Activated naive CD8-positive, alpha-beta T cell treated with anti-CD3 and anti-CD28 coated beads for 36 hours (primary cell): ENCODE measurements at regions not wholly inside any gene's neighbourhood (a gene's known extent, or its start where the extent isn't known, plus 50 kb on each side); places are given as distances from the start of the nearest gene placed in this dataset.
"Not testable (repeated sequence)": the region's sequence is repeated elsewhere in the genome, so short reads cannot be mapped to it uniquely, and the experiment has no call there.

Experiments used
- DNase-seq: peaks from one replicate; pipeline ENCODE4 v3.0.0; 2021
- H3K27ac Mint-ChIP-seq: one replicate; pipeline ENCODE4 v1.8.0; 2022; ENCODE audit warnings: mild to moderate bottlenecking, moderate library complexity, mixed read lengths
- H3K27me3 Mint-ChIP-seq: one replicate; pipeline ENCODE4 v1.8.0; 2022; ENCODE audit warnings: mild to moderate bottlenecking, mixed read lengths
- H3K36me3 Mint-ChIP-seq: one replicate; pipeline ENCODE4 v1.8.0; 2021; ENCODE audit warnings: mild to moderate bottlenecking, mixed read lengths
- H3K4me1 Mint-ChIP-seq: one replicate; pipeline ENCODE4 v1.8.0; 2021; ENCODE audit warnings: mixed read lengths
- H3K4me3 Mint-ChIP-seq: one replicate; pipeline ENCODE4 v1.8.0; 2022; ENCODE audit warnings: mild to moderate bottlenecking, moderate library complexity, mixed read lengths
- H3K9me3 Mint-ChIP-seq: one replicate; pipeline ENCODE4 v1.8.0; 2022; ENCODE audit warnings: mixed read lengths

DNA sequence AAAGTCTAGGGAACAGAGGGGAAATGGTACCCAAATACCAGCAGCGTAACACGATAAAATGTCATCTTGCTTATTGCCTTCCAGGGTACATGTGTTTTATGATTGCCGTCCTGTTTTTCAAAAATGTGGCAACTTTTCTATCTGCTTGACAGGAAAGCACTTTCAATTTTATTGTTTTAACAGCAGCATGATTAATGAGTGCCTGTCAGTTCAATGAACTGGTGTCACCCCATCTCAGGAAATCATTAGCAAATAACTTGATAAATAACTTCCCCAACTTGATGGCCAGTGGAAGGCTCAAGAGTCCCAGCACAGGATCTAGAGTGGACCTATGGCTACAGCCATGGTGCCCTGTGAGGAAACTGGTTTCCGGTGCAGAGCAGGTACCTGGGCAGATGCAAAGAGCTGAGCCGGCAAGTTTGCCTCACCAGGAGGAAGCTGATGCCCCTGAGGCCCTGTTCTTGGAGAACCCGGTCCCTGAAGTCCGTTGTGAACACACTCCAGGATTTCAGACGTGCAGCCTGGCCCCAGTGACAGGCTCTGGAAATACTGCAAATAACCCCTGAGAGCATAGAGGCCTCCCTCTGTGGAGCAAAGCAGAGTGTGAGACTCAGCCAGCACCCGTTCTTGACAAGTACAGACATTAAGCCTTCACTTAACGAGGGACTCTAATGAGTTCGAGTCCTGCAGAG, 173.5 kb upstream of the SFSWAP start:
- Mint-ChIP-seq H3K27ac (no peak overlapping the region), H3K4me1 (peaks cover 4% of the 10 kb centered on the region), H3K27me3 (no peaks in the 10 kb centered on the region), H3K36me3 (no peaks in the 10 kb centered on the region), H3K9me3 (peaks cover 1% of the 10 kb centered on the region), H3K4me3 (no peak overlapping the region)
- no peak for DNase-seq

DNA sequence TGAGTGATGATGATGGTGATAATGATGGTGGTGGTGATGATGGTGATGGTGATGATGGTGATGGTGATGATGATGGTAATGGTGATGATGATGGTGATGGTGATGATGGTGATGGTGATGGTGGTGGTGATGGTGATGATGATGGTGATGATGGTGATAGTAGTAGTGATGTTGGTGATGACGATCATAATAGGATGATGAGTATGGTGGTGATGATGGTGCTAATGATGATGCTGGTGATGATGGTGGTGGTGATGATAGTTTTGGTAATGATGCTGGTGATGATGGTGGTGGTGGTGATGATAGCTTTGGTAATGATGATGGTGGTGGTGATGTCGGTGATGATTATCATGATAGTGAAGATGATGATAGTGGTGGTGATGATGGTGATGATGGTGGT, 171.5 kb upstream of the SFSWAP start:
- H3K9me3 Mint-ChIP-seq, result peaks cover 1% of the 10 kb centered on the region
- no peaks in the 10 kb centered on the region for H3K36me3 Mint-ChIP-seq
- peaks cover 4% of the 10 kb centered on the region for H3K4me1 Mint-ChIP-seq
- H3K4me3 Mint-ChIP-seq, result no peak overlapping the region
- no peak for DNase-seq
- no peaks in the 10 kb centered on the region for H3K27me3 Mint-ChIP-seq
- H3K27ac Mint-ChIP-seq, result no peak overlapping the region

DNA sequence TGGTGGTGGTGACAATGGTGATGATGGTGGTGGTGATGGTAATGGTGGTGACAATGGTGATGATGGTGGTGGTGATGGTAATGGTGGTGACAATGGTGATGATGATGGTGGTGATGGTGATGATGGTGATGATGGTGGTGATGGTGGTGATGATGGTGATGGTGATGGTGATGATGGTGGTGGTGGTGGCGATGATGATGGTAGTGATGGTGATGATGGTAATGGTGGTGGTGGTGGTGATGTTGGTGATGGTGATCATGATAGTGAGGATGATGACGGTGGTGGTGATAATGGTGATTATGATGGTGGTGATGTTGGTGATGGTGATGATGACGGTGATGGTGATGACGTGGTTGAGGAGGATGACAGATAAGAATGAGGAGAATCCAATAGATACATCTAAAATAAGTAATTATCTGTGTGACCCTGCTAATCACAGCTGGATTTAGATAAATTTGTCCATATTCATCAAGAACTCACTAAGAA, 170.7 kb upstream of the SFSWAP start:
- Mint-ChIP-seq H3K27ac (no peak overlapping the region), H3K9me3 (peaks cover 1% of the 10 kb centered on the region), H3K27me3 (no peaks in the 10 kb centered on the region), H3K36me3 (no peaks in the 10 kb centered on the region), H3K4me3 (no peak overlapping the region), H3K4me1 (peaks cover 4% of the 10 kb centered on the region)
- DNase-seq, result no peak

DNA sequence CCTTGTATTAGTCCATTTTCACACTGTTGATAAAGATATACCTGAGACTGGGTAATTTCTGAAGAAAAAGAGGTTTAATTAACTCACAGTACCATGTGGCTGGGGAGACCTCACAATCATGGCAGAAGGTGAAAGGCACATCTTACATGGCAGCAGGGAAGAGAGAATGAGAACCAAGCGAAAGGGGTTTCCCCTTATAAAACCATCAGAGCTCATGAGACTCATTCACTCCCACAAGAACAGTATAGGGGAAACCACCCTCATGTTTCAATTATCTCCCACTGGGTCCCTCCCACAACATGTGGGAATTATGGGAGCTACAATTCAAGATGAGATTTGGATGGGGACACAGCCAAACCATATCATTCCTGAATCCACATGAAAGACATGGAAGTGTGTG, 169.4 kb upstream of the SFSWAP start:
- H3K9me3 Mint-ChIP-seq, H3K36me3 Mint-ChIP-seq, H3K27ac Mint-ChIP-seq, DNase-seq, H3K27me3 Mint-ChIP-seq, H3K4me1 Mint-ChIP-seq, H3K4me3 Mint-ChIP-seq: not testable (repeated sequence)

DNA sequence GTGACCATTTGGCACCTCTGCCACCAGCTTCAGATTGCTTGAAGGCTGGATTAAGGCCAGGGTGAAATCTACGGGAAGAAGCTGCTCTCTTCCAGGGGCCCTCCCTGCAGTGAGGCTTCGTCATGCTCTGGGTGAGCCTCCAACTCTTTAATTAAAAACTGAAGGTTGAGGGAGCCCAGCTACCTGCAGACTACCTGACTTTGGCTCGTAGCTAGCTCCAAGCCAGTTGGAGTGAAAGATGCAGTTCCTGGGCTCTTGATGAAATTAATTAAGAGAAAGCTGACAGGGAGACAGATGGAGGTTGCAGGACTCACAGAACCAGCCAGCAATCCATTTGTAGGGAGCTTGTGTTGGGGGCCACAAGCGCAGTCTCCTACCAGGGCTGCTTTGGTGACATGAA, 168.5 kb upstream of the SFSWAP start:
- DNase-seq, result no peak
- Mint-ChIP-seq H3K36me3 (no peaks in the 10 kb centered on the region), H3K9me3 (peaks cover 1% of the 10 kb centered on the region), H3K4me1 (peaks cover 1% of the 10 kb centered on the region), H3K27me3 (peaks cover 6% of the 10 kb centered on the region), H3K27ac (no peak overlapping the region), H3K4me3 (no peak overlapping the region)

DNA sequence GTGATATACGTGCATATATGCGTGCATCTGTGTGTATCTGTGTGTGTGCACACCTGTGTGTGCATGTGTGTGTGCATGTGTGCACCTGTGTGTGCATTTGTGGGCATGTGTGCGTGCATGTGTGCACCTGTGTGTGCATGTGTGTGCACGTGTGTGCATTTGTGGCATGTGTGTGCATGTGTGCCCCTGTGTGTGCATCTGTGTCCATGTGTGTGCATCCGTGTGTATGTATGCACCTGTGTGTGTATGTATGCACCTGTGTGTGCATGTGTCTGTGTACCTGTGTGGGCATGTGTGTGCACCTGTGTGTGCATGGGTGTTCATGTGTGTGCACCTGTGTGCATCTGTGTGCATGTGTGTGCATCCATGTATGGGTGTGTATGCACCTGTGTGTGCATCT, 167.8 kb upstream of the SFSWAP start:
- Mint-ChIP-seq H3K9me3 (peaks cover 1% of the 10 kb centered on the region), H3K4me3 (no peak overlapping the region)

DNA sequence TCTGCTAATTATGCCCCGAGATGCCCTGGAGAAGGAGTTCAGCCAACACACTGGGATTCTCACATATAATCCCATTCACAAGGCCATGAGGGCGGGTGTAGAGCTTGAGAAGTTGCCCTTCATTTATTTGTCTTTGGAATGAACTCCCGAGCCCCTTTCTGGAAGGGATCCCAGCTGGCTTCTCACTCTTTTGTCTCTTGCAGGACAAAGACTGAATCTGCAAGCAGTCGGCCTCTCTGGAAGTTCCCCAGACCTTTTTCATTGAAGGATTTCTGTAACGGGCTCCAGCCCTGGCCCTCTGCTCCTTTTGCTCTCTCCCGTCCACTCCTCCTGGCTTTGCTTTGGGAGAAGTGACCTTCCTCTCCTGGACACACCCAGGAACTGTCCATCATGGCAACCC, 163.3 kb upstream of the SFSWAP start:
- H3K27me3 Mint-ChIP-seq, result peaks cover 10% of the 10 kb centered on the region
- H3K4me3 Mint-ChIP-seq, result no peak overlapping the region
- H3K27ac Mint-ChIP-seq, result no peak overlapping the region
- no peaks in the 10 kb centered on the region for H3K4me1 Mint-ChIP-seq
- DNase-seq, result no peak
- no peaks in the 10 kb centered on the region for H3K36me3 Mint-ChIP-seq
- H3K9me3 Mint-ChIP-seq, result no peaks in the 10 kb centered on the region

More for the DNA sequence above, 167.8 kb upstream of the SFSWAP start:
- H3K27me3 Mint-ChIP-seq, result peaks cover 7% of the 10 kb centered on the region
- no peak overlapping the region for H3K27ac Mint-ChIP-seq
- H3K4me1 Mint-ChIP-seq, result peaks cover 1% of the 10 kb centered on the region
- DNase-seq, result no peak
- no peaks in the 10 kb centered on the region for H3K36me3 Mint-ChIP-seq

DNA sequence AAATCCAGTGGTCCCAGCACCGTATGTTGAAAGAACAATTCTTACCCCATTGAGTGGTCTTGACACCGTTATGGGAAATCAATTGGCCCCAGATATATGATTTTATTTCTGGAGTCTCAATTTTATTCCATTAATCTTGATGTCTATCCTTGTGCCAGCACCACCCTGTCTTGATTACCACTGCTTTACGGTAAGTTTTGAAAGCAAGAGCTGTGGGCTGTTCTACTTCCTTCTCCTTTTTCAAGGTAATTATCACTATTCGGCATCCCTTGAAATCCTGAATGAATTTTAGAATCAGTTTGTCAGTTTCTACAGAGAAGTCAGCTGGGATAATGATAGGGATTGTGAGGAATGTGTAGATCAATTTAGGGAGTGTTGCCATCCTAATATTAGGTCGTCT, 160.8 kb upstream of the SFSWAP start:
- no peak for DNase-seq
- H3K36me3 Mint-ChIP-seq, result no peaks in the 10 kb centered on the region
- H3K4me1 Mint-ChIP-seq, result no peaks in the 10 kb centered on the region
- peaks cover 10% of the 10 kb centered on the region for H3K27me3 Mint-ChIP-seq
- H3K4me3 Mint-ChIP-seq, result no peak overlapping the region
- H3K27ac Mint-ChIP-seq, result no peak overlapping the region
- no peaks in the 10 kb centered on the region for H3K9me3 Mint-ChIP-seq

DNA sequence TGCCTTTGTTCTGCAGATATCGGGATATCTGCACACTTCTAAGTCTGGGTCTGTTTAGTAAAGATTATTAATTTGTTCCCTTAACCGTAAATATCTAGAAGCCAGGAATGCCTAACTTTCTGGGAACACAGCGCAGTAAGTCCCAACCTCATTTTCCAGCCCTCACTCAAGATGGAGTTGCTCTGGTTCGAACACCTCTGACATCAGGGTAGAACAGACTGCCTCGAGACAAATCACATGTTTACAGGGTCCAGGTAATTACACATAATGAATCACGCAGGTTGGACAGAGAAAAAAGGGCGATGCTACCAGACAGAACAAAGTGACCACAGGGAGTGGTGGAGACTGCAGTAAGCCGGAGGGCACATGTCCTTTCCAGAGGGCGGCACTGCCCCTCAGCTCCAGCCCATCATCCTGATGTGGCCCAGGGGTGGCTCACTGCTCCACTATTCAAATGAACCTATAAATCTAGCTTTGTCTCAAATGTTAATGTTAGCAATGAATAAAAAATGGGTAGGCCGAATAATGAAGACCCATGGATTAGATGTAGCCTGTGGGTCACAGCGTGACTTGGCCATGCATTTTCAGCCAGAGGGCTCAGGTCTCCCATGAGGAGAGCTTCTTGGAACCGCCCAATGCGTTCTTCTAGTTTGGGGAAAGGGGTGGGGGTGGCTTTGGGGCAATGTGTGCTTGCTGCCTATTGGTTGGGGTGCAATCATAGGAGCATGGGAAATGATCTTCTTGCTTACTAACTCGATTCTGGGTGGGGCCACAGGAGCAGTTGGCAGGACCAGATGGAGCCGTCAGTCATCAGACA, 159.0 kb upstream of the SFSWAP start:
- peaks cover 7% of the 10 kb centered on the region for H3K27me3 Mint-ChIP-seq
- no peak for DNase-seq
- H3K4me3 Mint-ChIP-seq, result no peak overlapping the region
- H3K36me3 Mint-ChIP-seq, result no peaks in the 10 kb centered on the region
- no peaks in the 10 kb centered on the region for H3K4me1 Mint-ChIP-seq
- no peak overlapping the region for H3K27ac Mint-ChIP-seq
- no peaks in the 10 kb centered on the region for H3K9me3 Mint-ChIP-seq

DNA sequence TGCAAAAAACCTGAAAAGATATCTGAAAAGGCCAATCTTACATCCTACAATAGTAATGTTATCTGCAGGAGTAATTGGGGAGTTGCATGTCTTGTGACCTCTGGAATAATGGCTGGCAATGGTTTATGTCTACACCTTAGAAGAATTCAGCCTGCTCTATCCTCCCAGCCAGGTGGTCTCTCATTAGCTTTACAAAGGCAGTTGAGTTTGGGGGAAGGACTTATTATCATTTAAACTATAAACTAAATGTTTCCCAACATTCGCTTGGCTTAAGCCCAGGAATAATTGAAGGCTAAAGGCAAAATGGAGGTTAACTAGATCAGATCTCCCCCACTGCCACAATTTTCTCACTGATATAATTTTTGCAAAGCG, 158.4 kb upstream of the SFSWAP start:
- Mint-ChIP-seq H3K4me1 (no peaks in the 10 kb centered on the region), H3K27me3 (peaks cover 3% of the 10 kb centered on the region), H3K4me3 (no peak overlapping the region), H3K9me3 (no peaks in the 10 kb centered on the region), H3K36me3 (no peaks in the 10 kb centered on the region), H3K27ac (no peak overlapping the region)
- DNase-seq, result no peak

DNA sequence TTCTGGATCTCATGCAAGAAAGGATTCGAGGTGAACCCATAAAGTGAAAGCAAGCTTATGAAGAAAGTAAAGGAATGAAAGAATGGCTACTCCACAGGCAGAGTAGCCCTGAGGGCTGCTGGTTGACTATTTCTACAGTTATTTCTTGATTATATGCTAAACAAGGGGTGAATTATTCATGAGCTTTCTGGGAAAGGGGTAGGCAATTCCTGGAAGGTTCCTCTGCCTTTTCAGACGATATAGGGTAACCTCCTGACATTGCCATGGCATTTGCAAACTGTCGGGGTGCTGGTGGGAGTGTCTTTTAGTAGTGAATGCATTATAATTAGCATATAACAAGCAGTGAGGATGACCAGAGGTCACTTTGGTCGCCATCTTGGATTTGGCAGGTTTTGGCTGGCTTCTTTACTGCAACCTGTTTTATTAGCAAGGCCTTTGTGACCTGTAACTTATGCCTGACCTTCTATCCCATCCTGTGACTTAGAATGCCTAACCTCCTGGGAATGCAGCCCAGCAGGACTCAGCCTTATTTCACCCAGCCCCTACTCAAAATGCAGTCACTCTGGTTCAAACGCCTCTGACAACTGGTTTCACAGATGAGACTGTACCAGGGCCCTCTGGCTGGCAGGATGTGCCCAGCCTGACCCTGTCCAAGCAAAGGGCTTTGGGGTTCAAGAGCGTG, 157.7 kb upstream of the SFSWAP start:
- DNase-seq, result no peak
- H3K9me3 Mint-ChIP-seq, result no peaks in the 10 kb centered on the region
- H3K36me3 Mint-ChIP-seq, result no peaks in the 10 kb centered on the region
- no peak overlapping the region for H3K27ac Mint-ChIP-seq
- no peaks in the 10 kb centered on the region for H3K4me1 Mint-ChIP-seq
- no peak overlapping the region for H3K4me3 Mint-ChIP-seq
- peaks cover 3% of the 10 kb centered on the region for H3K27me3 Mint-ChIP-seq

DNA sequence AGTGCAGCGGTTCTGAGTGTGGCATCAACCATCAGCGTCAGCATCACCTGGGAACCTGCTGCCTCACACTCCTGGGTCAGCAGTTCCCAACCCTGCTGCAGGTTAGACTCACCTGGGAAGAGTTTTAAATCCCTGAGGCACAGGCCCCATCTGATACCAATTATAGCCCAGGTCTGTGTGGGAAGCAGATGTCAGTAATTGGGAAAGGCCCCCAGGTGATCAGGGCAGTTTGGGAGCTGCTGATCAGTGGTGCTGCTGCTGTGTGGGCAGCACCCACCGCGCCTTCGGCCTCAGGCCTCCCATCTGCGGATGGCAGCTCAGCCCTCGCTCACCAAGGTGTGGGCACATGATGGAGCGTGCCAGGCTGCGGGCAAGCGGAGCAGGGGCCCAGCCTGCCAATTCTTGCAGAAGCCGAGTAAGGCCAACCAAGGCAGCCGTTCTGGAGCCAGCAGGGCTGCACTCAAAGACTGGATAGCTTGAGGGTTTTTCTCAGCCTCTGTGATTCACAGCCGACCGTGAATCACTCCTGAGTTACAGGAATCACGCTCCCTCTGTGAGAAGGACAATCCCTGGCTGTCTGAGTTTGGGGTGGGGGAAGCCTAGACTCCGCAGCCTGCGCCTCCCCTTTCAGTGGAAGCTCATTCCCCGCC, 155.6 kb upstream of the SFSWAP start:
- Mint-ChIP-seq H3K36me3 (no peaks in the 10 kb centered on the region), H3K27ac (no peak overlapping the region), H3K4me1 (no peaks in the 10 kb centered on the region), H3K27me3 (peaks cover 3% of the 10 kb centered on the region), H3K9me3 (no peaks in the 10 kb centered on the region), H3K4me3 (no peak overlapping the region)
- no peak for DNase-seq

DNA sequence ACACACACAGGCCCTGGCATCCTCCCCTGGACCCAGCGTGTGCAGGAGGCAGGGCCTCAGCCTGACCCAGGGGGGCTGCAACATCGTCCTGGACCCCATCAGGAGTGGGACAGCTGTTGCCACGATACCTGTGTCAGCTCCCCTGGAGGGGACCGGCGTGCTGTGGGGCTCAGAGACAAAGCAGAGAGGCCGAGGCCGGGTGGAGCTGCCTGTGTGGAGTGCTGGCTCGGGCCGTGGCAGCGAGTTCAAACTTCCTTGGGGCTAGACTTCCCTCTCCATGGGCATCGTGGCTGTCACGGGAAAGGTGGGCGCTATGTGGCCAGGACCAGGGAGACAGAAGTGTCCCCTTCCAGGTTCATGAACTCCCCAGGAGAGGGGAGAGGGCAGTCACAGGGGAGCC, 155.0 kb upstream of the SFSWAP start:
- Mint-ChIP-seq H3K4me3 (no peak overlapping the region), H3K27me3 (peaks cover 3% of the 10 kb centered on the region), H3K36me3 (no peaks in the 10 kb centered on the region), H3K27ac (no peak overlapping the region), H3K9me3 (no peaks in the 10 kb centered on the region), H3K4me1 (no peaks in the 10 kb centered on the region)
- DNase-seq, result no peak

DNA sequence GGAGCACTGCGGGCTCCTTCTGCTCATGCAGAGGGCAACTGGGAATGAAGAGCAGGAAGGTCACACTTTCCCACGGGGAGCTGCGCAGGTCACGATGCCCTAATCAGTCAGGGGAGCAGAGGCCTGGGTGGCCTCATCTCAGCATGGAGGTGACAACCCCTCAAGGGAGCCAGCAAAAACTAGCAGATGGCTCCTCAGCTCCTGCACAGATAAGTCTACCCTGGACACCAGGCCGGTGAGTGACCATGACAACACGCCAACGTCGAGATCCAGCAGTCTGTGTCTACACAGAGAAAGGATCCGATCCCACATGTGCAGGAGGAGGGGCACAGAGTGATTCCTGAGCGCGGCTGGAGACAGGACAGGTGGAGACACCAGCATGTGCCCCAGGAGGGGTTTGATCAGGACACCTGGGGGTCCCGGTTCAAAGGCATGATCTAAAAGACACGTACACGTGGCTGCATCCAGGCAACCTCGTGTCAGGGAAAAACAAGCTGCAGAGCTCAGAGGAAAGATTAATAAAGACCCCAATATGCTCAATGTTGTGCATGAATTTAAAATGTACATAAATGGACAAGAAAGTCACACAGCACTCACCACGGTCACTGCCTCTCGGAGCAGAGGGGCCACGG, 153.7 kb upstream of the SFSWAP start:
- no peaks in the 10 kb centered on the region for H3K4me1 Mint-ChIP-seq
- H3K27me3 Mint-ChIP-seq, result no peaks in the 10 kb centered on the region
- DNase-seq, result no peak
- no peak overlapping the region for H3K27ac Mint-ChIP-seq
- H3K36me3 Mint-ChIP-seq, result no peaks in the 10 kb centered on the region
- no peaks in the 10 kb centered on the region for H3K9me3 Mint-ChIP-seq
- H3K4me3 Mint-ChIP-seq, result no peak overlapping the region
